ENCODE measurements at regions not wholly inside any gene's neighbourhood (a gene's known extent, or its start where the extent isn't known, plus 50 kb on each side); places are given as distances from the start of the nearest gene placed in this dataset.
"Not testable (repeated sequence)": the region's sequence is repeated elsewhere in the genome, so short reads cannot be mapped to it uniquely, and the experiment has no call there.

DNA sequence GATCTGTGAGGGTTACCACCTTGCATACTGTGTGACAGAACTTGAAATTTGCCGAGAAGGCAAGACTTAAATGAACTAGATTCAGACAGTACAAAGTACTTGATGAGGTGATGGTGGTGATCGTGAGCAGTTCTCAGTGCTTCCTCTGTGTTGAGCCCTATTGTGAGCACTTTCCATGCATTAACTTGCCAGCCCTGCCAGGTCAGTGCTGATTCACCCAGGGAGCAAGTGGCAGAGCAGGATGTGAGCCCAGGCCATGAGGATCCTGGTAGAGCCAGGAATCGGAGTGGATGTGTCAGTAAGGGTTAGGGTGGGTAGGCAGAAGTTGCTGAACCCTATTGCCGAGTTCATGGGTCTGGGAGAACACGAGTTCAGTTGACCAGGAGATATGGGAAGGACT is 4545.7 kb upstream of the TPTE start:
- not testable (repeated sequence) for DNase-seq

DNA sequence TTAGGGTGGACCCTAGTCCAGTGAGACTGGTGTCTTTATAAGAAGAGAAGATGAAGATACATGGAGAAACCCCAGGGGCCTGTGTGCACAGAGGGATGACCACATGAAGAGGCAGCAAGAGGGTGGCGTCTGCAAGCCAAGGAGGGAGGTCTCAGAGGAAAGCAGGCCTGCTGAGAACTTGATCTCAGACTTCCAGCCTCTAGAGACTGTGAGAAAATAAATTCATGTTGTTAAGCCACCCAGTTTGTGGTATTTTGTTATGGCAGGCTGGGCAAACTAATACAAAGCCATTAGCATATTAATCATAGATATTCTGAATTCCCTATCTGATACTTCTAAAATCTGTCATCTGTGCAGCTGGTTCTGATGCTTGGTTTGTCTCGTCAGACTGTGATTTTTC is 4523.8 kb upstream of the TPTE start:
- DNase-seq = not testable (repeated sequence)

DNA sequence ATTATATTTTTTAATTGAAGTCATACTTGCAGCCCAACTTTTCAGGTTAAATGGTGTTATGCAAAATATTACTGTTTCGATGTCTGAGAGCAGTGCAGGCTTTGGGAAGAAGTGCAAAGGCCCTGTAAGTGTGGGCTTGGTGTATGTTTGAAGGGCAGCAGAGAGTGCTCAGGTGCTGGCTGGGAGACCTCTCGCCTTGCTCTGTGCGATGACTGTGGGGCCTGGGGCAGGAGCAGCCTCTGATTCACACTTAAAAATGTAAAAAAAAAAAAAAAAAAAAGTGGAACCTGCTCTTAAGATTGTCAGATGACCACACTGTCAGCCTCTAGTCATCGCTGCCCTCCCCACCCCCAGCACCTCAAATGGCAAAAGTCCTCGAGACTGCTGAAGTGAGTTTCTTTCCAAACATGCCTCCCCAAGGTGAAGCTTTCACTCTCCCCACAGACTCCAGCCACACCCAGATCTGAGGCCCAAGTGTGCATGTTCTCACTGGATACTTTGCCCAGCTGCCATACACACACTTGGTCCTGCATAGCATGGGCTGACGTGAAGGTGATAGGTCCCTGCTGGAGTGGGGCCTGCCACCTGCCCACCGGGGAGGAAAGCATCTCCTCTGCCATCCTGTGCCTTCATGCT is 4505.8 kb upstream of the TPTE start:
- DNase-seq = not testable (repeated sequence)

DNA sequence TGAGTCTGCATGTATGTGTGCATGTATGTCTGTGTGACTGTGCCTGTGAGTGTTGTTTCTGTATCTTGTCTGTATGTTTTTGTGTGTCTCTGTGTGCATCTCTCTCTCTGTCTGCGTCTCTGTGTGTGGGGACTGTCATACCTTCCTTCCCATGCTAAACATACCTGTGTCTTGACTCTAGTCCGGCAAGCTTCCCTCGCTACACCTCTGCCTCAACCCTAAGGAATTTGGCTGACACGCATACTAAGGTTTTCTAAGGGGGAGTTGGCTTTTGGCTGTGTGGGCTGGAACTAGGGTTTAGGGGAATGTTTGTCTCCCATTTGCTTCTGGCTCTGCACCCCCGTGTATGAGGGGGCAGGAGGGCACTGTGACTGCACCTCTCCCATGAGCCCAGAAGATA is 4500.9 kb upstream of the TPTE start:
- not testable (repeated sequence) for DNase-seq

DNA sequence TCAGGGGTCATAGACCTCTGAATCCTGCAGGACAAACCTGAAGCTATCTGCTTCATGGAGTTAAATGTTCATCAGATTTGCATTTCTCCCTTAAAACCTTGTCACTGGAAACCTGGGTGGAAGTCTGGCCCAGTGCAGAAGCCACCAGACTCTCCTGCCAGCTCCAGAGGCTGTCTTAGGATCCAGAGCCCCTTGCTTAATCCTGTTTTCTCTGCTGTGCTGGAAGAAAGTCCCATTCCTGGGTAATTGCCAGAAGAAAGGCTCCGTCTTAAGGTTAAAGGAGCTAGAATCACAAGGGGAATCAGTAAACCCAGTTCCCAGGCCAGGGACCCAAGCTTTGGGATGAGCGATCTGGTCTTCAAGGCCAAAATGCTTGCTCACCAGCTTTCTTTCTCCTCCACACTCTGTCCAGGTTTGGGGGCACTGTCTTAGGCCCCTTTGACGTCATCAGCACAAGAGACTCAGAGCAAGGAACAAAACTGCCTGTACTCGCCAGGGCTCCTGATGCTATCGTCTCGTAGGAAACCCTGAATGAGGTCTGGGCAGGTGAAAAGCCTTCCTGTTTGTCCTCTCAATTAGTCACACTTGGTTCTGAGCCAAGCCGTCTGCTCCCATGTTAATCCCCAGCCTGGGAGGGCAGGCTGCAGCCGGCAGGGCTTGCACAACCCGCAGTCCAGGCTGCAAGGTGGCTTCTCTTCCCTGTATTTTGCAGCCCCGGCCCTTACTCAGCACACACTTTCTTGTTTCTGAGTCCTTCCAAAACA is 4500.2 kb upstream of the TPTE start:
- DNase-seq = not testable (repeated sequence)

GRCh38 chr21:6021717-6022270 is 4499.6 kb upstream of the TPTE start:
- not testable (repeated sequence) for DNase-seq

DNA sequence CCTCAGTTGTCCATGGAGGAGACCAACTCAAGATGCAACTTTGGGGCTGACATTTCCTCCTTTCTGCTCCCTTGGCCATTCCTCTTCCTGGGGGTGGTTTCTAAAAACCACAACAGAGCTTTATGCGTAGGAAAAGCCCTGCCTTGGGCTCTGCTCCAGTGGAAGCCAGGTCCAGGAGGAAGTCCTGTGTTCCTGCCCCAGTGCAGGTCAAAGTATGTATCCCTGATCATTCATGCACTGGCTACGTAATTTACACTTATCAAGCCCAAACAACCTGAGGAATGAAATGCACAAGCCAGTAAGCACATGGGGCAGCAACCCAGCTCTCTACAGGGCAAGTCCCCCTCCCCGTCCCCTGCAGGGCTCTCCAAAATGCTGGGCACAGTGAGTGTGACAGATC is 4498.1 kb upstream of the TPTE start:
- DNase-seq = not testable (repeated sequence)

GRCh38 chr21:6025139-6025538 is 4496.2 kb upstream of the TPTE start:
- DNase-seq = not testable (repeated sequence)

GRCh38 chr21:6027497-6027896 is 4493.9 kb upstream of the TPTE start:
- not testable (repeated sequence) for DNase-seq

DNA sequence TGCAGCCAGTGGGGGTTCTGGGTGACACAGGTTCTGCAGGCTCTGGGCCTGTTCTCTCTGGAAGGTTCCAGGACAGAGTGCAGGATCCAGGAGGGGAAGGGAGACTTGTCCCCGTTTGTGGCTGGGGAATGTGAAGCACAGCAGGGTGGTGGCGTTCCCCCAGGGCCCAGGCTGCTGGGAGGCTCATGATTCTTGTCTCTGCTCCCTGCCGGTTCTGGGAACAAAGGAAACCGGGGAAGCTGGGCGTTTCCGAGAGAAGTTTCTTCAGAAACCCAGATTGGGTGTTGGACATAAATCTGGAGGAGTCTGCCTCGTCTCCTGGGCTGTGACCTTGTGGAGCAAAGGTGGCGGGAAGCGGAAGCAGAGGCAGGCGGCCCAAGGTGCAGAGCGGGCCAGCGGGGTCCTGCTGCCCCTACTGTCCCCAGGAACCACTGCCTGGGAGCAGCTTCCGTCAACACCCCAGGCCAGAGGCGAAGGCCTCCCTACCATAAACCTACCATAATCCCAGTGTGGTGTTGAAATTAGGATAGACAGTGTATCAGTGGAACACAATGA is 4487.2 kb upstream of the TPTE start:
- DNase-seq = not testable (repeated sequence)

DNA sequence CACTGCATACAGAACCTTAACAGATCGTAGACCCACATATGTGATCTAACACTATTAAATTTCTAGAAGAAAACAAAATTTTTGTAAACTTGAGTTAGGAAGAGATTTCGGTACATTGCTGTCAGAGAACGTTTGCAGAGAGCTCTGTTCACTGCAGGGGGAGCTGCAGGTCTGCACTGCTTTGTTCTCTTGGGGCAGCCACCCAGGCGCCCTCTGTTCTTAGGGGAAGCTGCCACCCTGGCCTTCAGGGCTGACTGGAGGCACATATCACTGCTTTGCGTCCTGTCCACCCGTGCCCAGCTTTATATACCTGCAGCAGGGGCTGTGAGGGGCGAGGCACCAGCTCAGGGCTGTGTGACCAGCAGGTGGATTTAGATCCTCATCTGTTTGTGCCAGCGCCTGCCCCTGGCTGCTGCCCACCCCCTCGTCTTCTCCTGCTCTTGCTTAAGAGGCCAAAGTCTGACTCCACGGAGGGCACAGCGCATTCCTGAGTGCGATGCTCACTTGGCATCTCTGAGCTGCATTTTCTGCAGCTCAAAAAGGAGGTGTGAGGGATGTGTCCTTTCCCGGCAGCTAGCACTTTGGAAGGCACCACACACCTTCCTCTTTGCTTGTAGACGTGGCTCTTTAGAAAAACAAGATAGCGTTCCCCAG is 4486.4 kb upstream of the TPTE start:
- DNase-seq = not testable (repeated sequence)

GRCh38 chr21:6035474-6036155 is 4485.8 kb upstream of the TPTE start:
- DNase-seq = not testable (repeated sequence)

DNA sequence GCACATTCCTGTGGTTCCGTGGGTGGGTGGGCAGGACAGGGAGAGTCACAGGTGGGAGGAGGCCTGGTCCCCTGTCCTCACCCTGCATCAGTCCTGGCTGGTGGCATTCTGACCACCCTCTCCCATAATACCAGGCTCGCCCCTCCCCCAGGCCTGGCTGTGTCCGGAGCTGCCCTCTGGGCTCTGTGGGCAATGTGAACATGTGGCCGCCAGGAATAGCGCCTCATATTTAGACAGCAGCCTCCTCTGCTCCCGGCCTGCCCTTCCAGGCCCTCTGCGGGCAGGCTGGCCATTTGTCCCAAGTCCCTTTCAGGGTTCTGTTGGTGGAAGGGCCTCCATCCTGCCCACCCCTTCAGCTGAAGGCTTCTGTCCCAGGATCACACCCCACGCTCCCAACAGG is 4482.2 kb upstream of the TPTE start:
- DNase-seq = not testable (repeated sequence)

DNA sequence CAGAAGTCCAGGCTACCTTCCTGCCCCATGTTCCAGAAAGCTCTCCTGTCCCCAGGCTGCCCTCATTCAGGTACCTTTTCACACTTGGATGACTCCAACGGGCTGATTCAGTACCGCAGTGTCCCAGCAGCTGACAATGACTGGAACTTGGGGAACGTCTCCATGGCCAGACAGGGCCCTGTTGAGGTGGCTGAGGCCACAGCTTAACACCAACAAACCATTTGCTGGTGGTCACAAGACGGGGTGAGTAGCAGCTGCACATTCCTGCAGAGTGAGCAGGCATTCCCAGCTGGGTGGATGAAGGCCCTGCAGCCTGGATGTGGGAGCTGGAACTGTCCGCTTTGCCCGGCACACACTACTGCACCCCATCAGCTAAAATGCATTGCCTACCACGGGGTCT is 4481.3 kb upstream of the TPTE start:
- not testable (repeated sequence) for DNase-seq

GRCh38 chr21:6043430-6044275 is 4477.7 kb upstream of the TPTE start:
- not testable (repeated sequence) for DNase-seq

GRCh38 chr21:6044695-6045094 is 4476.7 kb upstream of the TPTE start:
- DNase-seq = not testable (repeated sequence)

GRCh38 chr21:6049930-6050329 is 4471.5 kb upstream of the TPTE start:
- DNase-seq = not testable (repeated sequence)

DNA sequence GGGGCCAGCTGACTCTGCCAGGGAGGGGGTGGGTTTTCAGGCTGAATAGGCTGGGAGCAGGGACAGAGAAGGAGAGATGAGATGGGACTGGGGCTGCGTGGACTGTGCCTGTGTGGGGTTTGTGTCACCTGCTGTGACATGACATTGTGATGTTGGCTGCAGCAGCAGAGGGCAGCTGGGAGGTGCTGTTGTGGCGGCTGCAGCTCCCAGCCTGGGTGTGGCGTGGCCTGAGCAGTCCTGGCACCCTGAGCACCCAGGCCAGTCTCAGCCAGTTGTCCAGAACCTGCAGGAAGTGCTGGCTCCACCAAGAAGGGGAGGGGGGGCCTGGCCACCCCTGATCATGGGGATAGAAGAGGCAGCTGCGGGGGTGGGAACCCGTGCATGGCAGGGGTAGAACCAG is 4469.3 kb upstream of the TPTE start:
- not testable (repeated sequence) for DNase-seq

DNA sequence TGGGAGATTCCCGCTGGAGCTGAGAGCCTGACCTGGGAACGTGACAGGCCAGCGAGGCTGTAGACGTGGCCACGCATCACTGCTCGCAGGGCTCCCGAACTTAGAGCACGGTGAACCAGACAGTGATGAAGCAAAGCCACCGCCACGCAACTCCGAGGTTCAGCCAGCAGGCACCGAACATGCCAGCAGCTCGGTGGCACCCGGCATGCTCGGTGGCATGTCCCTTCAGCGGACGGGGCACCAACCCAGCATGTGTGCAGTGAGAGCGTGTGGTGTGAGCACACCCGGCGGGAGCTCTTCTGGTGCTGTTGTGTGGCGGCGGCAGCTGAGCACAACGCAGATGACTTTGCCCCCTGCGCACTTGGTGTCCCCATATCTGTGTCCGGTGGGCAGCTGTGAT is 4468.2 kb upstream of the TPTE start:
- DNase-seq = not testable (repeated sequence)

DNA sequence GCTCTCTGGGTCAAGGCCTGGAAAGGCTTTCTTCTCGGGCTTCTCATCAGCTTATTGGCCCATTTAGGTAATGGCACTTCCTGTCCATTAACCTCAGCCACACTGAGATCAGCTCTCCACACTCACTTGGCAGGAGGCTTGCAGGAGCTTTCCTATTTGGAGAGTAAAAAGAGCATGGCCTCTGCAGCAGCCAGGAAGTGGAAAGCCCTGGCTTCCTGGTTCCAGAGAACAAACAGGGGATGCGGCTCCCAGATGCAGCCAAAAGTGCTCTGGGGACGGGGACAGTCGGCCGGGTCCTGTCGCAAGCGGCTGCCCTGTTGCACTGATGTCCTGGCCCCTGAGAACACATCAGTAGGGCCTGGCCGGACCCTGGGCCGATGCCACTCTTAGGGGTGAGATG is 4462.4 kb upstream of the TPTE start:
- DNase-seq = not testable (repeated sequence)

GRCh38 chr21:6060054-6060681 is 4461.2 kb upstream of the TPTE start:
- not testable (repeated sequence) for DNase-seq

Measured in retina (tissue), 1 donor.